ENCODE measurements at regions not wholly inside any gene's neighbourhood (a gene's known extent, or its start where the extent isn't known, plus 50 kb on each side); places are given as distances from the start of the nearest gene placed in this dataset.

DNA sequence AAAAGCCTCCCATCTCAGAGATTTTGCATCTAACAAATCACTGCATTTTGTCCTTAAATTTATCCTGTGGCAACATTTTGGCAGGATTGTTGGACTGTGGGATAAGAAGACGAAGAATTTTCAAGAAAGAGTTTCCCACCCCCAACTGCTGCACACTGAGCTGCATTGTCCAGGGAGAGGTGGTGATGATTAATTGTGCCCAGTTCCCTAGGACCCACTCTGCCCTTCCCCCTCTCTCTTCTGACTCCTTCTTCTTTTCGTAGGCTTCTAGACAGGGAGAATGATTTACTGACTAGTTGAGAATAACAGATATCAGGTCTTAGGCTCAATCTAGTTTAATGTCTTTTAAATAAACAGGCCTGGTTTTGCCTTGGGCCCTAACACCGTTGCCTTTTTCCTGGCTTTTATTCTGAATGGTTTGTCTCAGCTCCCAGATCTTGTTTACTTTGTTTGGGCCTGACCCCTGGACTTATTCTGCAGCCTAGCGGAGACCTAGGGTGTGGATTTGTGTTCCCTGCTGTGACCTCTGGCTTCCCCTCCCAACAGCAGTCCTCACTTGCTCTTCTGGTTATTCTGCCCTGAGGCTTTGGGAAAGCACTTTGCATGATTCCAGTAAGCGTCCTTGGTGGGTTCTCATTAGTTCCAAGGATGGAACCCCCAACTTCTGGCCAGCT is 233.3 kb downstream of the INSIG2 start:
- TF ChIP-seq, protein P1, sequence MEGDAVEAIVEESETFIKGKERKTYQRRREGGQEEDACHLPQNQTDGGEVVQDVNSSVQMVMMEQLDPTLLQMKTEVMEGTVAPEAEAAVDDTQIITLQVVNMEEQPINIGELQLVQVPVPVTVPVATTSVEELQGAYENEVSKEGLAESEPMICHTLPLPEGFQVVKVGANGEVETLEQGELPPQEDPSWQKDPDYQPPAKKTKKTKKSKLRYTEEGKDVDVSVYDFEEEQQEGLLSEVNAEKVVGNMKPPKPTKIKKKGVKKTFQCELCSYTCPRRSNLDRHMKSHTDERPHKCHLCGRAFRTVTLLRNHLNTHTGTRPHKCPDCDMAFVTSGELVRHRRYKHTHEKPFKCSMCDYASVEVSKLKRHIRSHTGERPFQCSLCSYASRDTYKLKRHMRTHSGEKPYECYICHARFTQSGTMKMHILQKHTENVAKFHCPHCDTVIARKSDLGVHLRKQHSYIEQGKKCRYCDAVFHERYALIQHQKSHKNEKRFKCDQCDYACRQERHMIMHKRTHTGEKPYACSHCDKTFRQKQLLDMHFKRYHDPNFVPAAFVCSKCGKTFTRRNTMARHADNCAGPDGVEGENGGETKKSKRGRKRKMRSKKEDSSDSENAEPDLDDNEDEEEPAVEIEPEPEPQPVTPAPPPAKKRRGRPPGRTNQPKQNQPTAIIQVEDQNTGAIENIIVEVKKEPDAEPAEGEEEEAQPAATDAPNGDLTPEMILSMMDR (IDR thresholded peaks at IDR 0.05; ENCODE audit: insufficient read depth, low read length, poor library complexity, severe bottlenecking): no peak
- no peak for DNase-seq (ENCODE audit: extremely low read depth, insufficient read length)
- no peak overlapping the region for H3K4me3 ChIP-seq (replicated peaks; ENCODE audit: low read depth, low read length)
- no peaks in the 10 kb centered on the region for H3K36me3 ChIP-seq (ENCODE audit: control insufficient read depth, insufficient read depth, low read length)
- H3K27me3 ChIP-seq (replicated peaks; ENCODE audit: control insufficient read depth, insufficient read depth, low read length): no peaks in the 10 kb centered on the region; the same call in 1 of the 2 replicates

DNA sequence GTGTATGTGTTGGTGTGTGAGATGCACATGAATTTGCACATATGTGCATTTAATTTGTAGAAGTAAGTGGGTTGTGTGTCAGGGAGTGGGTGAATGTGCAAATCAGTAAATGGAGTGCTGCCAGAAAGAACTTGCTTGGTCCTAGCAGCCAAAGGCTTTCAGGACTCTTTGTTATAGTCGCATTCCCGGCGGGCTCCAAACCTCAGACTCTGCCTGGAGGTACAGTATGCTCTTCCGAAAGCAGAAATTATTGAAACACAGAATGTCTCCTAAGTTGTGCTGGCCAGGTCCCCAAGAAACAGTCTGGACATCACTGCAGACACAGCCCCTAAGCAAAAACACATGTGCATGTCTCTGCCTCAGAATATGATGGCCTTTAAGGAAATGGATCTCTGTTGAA is 232.4 kb downstream of the INSIG2 start:
- no peak overlapping the region for H3K4me3 ChIP-seq (replicated peaks; ENCODE audit: low read depth, low read length)
- no peak for DNase-seq (ENCODE audit: extremely low read depth, insufficient read length)

DNA sequence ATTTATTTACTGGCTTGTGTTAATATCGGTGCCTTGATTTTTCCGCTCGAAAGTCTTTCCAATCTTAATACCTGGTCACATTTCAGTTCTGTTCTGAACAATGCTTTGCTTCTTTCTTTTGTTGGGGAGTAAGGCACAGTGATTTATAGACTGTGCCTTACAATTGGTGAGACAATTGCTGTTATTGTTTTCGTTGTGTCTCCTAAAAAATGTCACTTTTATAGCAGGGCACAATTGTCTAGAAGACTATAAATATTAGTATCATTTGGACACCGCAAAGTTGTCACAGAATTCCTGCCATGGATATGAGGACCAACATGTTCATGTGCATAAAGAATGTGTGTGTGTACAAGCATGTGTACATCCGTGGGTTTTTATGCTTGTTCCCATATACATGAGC is 231.9 kb downstream of the INSIG2 start:
- H3K4me3 ChIP-seq (replicated peaks; ENCODE audit: low read depth, low read length): no peak overlapping the region
- no peaks in the 10 kb centered on the region for H3K36me3 ChIP-seq (ENCODE audit: control insufficient read depth, insufficient read depth, low read length)
- no peaks in the 10 kb centered on the region; the same call in 1 of the 2 replicates for H3K27me3 ChIP-seq (replicated peaks; ENCODE audit: control insufficient read depth, insufficient read depth, low read length)
- TF ChIP-seq, protein P1 (IDR thresholded peaks at IDR 0.05; ENCODE audit: insufficient read depth, low read length, poor library complexity, severe bottlenecking): no peak
- no peak for DNase-seq (ENCODE audit: extremely low read depth, insufficient read length)

More for the DNA sequence above, 232.4 kb downstream of the INSIG2 start:
- Histone ChIP-seq H3K27me3 (replicated peaks; ENCODE audit: control insufficient read depth, insufficient read depth, low read length) (no peaks in the 10 kb centered on the region; the same call in 1 of the 2 replicates), H3K36me3 (ENCODE audit: control insufficient read depth, insufficient read depth, low read length) (no peaks in the 10 kb centered on the region)
- TF ChIP-seq, protein P1 (IDR thresholded peaks at IDR 0.05; ENCODE audit: insufficient read depth, low read length, poor library complexity, severe bottlenecking): no peak

DNA sequence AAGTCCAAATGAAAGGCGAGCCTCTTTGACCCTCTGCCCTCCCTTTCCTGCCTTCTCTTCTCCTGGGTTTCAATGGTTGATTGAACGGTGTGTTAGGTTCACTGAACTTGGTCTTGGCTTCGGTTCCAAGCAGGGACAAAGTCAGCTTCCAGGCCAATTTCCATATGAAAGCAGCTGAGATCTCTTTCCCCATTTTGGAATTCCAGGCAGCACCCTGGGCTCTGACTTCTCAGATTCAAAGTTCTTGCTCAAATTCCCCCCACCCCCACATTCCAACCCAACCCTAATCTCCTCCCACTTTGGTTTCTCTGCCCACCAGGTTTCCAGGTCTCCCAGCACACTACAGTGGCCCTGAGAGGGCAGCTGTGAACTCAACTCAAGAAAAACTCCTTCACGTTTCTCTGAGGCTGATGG is 231.0 kb downstream of the INSIG2 start:
- Histone ChIP-seq H3K36me3 (ENCODE audit: control insufficient read depth, insufficient read depth, low read length) (no peaks in the 10 kb centered on the region), H3K4me3 (replicated peaks; ENCODE audit: low read depth, low read length) (no peak overlapping the region), H3K27me3 (replicated peaks; ENCODE audit: control insufficient read depth, insufficient read depth, low read length) (no peaks in the 10 kb centered on the region; the same call in 1 of the 2 replicates)
- TF ChIP-seq, protein P1 (IDR thresholded peaks at IDR 0.05; ENCODE audit: insufficient read depth, low read length, poor library complexity, severe bottlenecking): no peak
- no peak for DNase-seq (ENCODE audit: extremely low read depth, insufficient read length)

DNA sequence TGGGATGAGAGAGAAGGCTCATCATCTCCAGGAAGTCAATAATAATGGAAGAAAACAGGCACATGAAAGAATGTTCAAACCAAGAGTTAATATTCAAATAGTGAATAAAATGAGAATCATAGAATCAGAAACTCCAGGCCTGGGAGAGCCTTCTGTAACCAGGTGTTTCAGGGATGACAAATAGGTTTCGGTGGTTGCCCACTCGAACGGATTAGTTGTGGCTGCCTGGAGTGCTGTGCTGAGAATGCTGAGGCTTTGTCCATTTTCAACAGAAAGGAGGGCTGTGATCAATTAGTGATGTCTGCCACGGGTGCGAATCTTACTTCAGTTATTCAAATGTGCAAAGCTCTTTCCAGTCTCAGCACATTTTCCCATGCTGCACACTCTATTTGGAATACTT is 227.3 kb downstream of the INSIG2 start:
- Histone ChIP-seq H3K27me3 (replicated peaks; ENCODE audit: control insufficient read depth, insufficient read depth, low read length) (no peaks in the 10 kb centered on the region), H3K36me3 (ENCODE audit: control insufficient read depth, insufficient read depth, low read length) (no peaks in the 10 kb centered on the region), H3K4me3 (replicated peaks; ENCODE audit: low read depth, low read length) (no peak overlapping the region)
- DNase-seq (ENCODE audit: extremely low read depth, insufficient read length): no peak
- TF ChIP-seq, protein P1 (IDR thresholded peaks at IDR 0.05; ENCODE audit: insufficient read depth, low read length, poor library complexity, severe bottlenecking): no peak
